ENCODE measurements at regions not wholly inside any gene's neighbourhood (a gene's known extent, or its start where the extent isn't known, plus 50 kb on each side); places are given as distances from the start of the nearest gene placed in this dataset.

DNA sequence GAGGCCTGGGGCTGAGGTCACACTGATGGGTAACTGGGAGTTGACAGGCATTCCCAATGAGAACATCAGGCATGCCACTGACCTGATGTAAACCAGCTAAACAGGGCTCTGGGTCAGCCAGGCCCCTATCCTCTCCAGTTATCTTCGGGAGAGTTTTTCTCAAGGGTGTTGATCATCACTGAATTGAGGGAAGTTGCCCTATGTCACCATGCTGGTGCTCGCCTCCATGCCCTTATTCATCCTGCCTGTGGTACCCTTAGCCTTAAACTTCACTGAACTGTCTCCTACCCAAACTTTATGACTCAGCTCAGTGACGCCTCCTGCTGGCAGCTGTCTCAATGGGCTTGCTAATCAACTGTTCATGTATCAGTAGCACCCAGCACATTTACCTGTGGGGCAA, 80.7 kb upstream of the TNR start:
- TF ChIP-seq, protein P1, sequence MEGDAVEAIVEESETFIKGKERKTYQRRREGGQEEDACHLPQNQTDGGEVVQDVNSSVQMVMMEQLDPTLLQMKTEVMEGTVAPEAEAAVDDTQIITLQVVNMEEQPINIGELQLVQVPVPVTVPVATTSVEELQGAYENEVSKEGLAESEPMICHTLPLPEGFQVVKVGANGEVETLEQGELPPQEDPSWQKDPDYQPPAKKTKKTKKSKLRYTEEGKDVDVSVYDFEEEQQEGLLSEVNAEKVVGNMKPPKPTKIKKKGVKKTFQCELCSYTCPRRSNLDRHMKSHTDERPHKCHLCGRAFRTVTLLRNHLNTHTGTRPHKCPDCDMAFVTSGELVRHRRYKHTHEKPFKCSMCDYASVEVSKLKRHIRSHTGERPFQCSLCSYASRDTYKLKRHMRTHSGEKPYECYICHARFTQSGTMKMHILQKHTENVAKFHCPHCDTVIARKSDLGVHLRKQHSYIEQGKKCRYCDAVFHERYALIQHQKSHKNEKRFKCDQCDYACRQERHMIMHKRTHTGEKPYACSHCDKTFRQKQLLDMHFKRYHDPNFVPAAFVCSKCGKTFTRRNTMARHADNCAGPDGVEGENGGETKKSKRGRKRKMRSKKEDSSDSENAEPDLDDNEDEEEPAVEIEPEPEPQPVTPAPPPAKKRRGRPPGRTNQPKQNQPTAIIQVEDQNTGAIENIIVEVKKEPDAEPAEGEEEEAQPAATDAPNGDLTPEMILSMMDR (IDR thresholded peaks at IDR 0.05): no peak
- TF ChIP-seq POLR2A (IDR thresholded peaks at IDR 0.05): no peak
